ENCODE measurements at regions not wholly inside any gene's neighbourhood (a gene's known extent, or its start where the extent isn't known, plus 50 kb on each side); places are given as distances from the start of the nearest gene placed in this dataset.

GRCh38 chr2:62586981-62587380 is 81.0 kb upstream of the TMEM17 start:
- no peaks in the 10 kb centered on the region for H4K20me1 ChIP-seq (ENCODE audit: insufficient read depth, low read length)
- DNase-seq = no peak
- H3K79me2 ChIP-seq (ENCODE audit: insufficient read depth, low read length) = no peaks in the 10 kb centered on the region
- H3K9me3 ChIP-seq (ENCODE audit: insufficient read depth, low read length, severe bottlenecking) = no peaks in the 10 kb centered on the region
- no peaks in the 10 kb centered on the region for H3K4me1 ChIP-seq (ENCODE audit: insufficient read depth, low read length)
- ATAC-seq (ENCODE audit: insufficient read depth, low read depth) = no peak
- no peak overlapping the region for H3K4me2 ChIP-seq (ENCODE audit: insufficient read depth, low read length)
- H3K27me3 ChIP-seq (ENCODE audit: insufficient read depth, low read length, poor library complexity) = no peaks in the 10 kb centered on the region
- no peak overlapping the region for H3K27ac ChIP-seq (ENCODE audit: low read length)
- H3K36me3 ChIP-seq (ENCODE audit: insufficient read depth, low read length) = no peaks in the 10 kb centered on the region
- H3K9ac ChIP-seq (ENCODE audit: low read depth, low read length) = no peak overlapping the region
- H2AFZ ChIP-seq (ENCODE audit: low read depth, low read length) = no peak overlapping the region
- no peak overlapping the region for H3K4me3 ChIP-seq (ENCODE audit: low read depth in 1 of 2, low read length in 2 of 2)
- TF ChIP-seq EZH2 (IDR thresholded peaks at IDR 0.05; ENCODE audit: borderline replicate concordance, low read depth, low read length, severe bottlenecking) = no peak
- TF ChIP-seq CTCF (IDR thresholded peaks at IDR 0.05; ENCODE audit: borderline replicate concordance, extremely low read depth, low read length, poor library complexity, severe bottlenecking) = no peak

GRCh38 chr2:62578803-62579640 is 73.0 kb upstream of the TMEM17 start:
- Histone ChIP-seq H3K4me2 (ENCODE audit: insufficient read depth, low read length) (no peak overlapping the region), H2AFZ (ENCODE audit: low read depth, low read length) (no peak overlapping the region), H3K9me3 (ENCODE audit: insufficient read depth, low read length, severe bottlenecking) (no peaks in the 10 kb centered on the region), H3K9ac (ENCODE audit: low read depth, low read length) (no peak overlapping the region), H3K79me2 (ENCODE audit: insufficient read depth, low read length) (no peaks in the 10 kb centered on the region), H3K36me3 (ENCODE audit: insufficient read depth, low read length) (no peaks in the 10 kb centered on the region), H4K20me1 (ENCODE audit: insufficient read depth, low read length) (no peaks in the 10 kb centered on the region), H3K27me3 (ENCODE audit: insufficient read depth, low read length, poor library complexity) (no peaks in the 10 kb centered on the region), H3K4me1 (ENCODE audit: insufficient read depth, low read length) (no peaks in the 10 kb centered on the region), H3K27ac (ENCODE audit: low read length) (no peak overlapping the region), H3K4me3 (ENCODE audit: low read depth in 1 of 2, low read length in 2 of 2) (no peak overlapping the region)
- DNase-seq (no peak), ATAC-seq (ENCODE audit: insufficient read depth, low read depth) (no peak)
- TF ChIP-seq EZH2 (IDR thresholded peaks at IDR 0.05; ENCODE audit: borderline replicate concordance, low read depth, low read length, severe bottlenecking) = no peak
- TF ChIP-seq CTCF (IDR thresholded peaks at IDR 0.05; ENCODE audit: borderline replicate concordance, extremely low read depth, low read length, poor library complexity, severe bottlenecking) = no peak

- ATAC-seq (ENCODE audit: insufficient read depth, low read depth) (no peak), DNase-seq (no peak)
- no peak overlapping the region for H2AFZ ChIP-seq (ENCODE audit: low read depth, low read length)
- H3K9ac ChIP-seq (ENCODE audit: low read depth, low read length) = no peak overlapping the region
- H3K27me3 ChIP-seq (ENCODE audit: insufficient read depth, low read length, poor library complexity) = no peaks in the 10 kb centered on the region
- no peaks in the 10 kb centered on the region for H3K9me3 ChIP-seq (ENCODE audit: insufficient read depth, low read length, severe bottlenecking)
- H3K4me2 ChIP-seq (ENCODE audit: insufficient read depth, low read length) = no peak overlapping the region
- no peaks in the 10 kb centered on the region for H3K79me2 ChIP-seq (ENCODE audit: insufficient read depth, low read length)
- no peak overlapping the region for H3K4me3 ChIP-seq (ENCODE audit: low read depth in 1 of 2, low read length in 2 of 2)
- H3K27ac ChIP-seq (ENCODE audit: low read length) = no peak overlapping the region
- H3K4me1 ChIP-seq (ENCODE audit: insufficient read depth, low read length) = no peaks in the 10 kb centered on the region
- no peaks in the 10 kb centered on the region for H4K20me1 ChIP-seq (ENCODE audit: insufficient read depth, low read length)
- TF ChIP-seq EZH2 (IDR thresholded peaks at IDR 0.05; ENCODE audit: borderline replicate concordance, low read depth, low read length, severe bottlenecking) (no peak), CTCF (IDR thresholded peaks at IDR 0.05; ENCODE audit: borderline replicate concordance, extremely low read depth, low read length, poor library complexity, severe bottlenecking) (no peak)
- no peaks in the 10 kb centered on the region for H3K36me3 ChIP-seq (ENCODE audit: insufficient read depth, low read length)
Measured at GRCh38 chr2:62577994-62578781, 72.2 kb upstream of the TMEM17 start.
